GM12891 (cell line): ENCODE measurements at regions not wholly inside any gene's neighbourhood (a gene's known extent, or its start where the extent isn't known, plus 50 kb on each side); places are given as distances from the start of the nearest gene placed in this dataset.
"Not testable (repeated sequence)": the region's sequence is repeated elsewhere in the genome, so short reads cannot be mapped to it uniquely, and the experiment has no call there.

Experiments used
- PAX5 ChIP-seq: IDR thresholded peaks from 2 replicates; pipeline ENCODE4 v1.6.1; 2011; ENCODE audit warnings: low read length, moderate library complexity, mild to moderate bottlenecking; ENCODE audit not compliant: insufficient read depth, severe bottlenecking
- POLR2A ChIP-seq: IDR thresholded peaks from 2 replicates; pipeline ENCODE4 v1.6.1; 2011; ENCODE audit warnings: low read depth, low read length, control low read depth
- POLR2AphosphoS5 ChIP-seq: IDR thresholded peaks from 2 replicates; pipeline ENCODE4 v1.6.1; 2011; ENCODE audit warnings: low read depth, low read length, control low read depth
- SPI1 ChIP-seq: IDR thresholded peaks from 2 replicates; pipeline ENCODE4 v1.6.1; 2011; ENCODE audit warnings: low read depth, low read length, control low read depth
- TAF1 ChIP-seq: IDR thresholded peaks from 2 replicates; pipeline ENCODE4 v1.6.1; 2011; ENCODE audit warnings: low read depth, low read length, control low read depth

DNA sequence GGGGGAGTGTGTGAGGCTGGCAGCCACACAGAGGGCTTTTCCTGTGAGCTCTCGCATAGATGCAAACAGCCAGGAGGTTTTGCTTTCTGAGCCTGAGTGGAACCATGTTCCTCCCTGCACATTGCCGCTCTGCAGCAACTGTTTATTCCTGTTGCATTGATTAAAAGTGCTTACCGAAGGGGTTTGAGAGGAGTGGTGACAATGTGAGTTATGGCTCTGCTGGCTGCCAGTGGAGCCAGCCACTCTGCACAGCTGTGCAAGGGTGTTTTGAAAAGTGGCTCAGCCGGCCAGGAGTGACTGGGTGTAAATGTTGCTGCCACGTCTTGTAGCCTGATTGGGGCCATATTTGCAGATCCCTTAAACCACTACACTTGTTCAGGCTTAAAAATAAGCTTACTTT is 114.9 kb upstream of the EEF2KMT start:
- not testable (repeated sequence) for TF ChIP-seq POLR2A, TAF1, POLR2AphosphoS5, SPI1, PAX5
